Dedifferentiated amniotic fluid mesenchymal stem cell (primary cell): ENCODE measurements at regions not wholly inside any gene's neighbourhood (a gene's known extent, or its start where the extent isn't known, plus 50 kb on each side); places are given as distances from the start of the nearest gene placed in this dataset.
"Not testable (repeated sequence)": the region's sequence is repeated elsewhere in the genome, so short reads cannot be mapped to it uniquely, and the experiment has no call there.

ENCODE experiments used
- DNase-seq: peaks from one replicate; pipeline ENCODE4 v3.0.0-alpha.2; 2016; ENCODE audit errors: extremely low spot score

- DNase-seq: no peak
Measured at GRCh38 chr3:194866236-194866635, 180.6 kb downstream of the FAM43A start.

GRCh38 chr3:194867270-194867983 is 181.7 kb downstream of the FAM43A start:
- DNase-seq: no peak

- DNase-seq: no peak
Measured at GRCh38 chr3:194868831-194869230, 183.1 kb downstream of the FAM43A start.

- no peak for DNase-seq
Measured at GRCh38 chr3:194869482-194870169, 183.9 kb downstream of the FAM43A start.

- no peak for DNase-seq
Measured at GRCh38 chr3:194870394-194871110, 184.9 kb downstream of the FAM43A start.

GRCh38 chr3:194871143-194871863 is 185.6 kb downstream of the FAM43A start:
- DNase-seq: peak; percentile 70

- peak; percentile 38 for DNase-seq
Measured at GRCh38 chr3:194871864-194872668, 186.4 kb downstream of the FAM43A start.

GRCh38 chr3:194872669-194872977 is 186.9 kb downstream of the FAM43A start:
- peak; percentile 40 for DNase-seq

- DNase-seq: not testable (repeated sequence)
Measured at GRCh38 chr3:194873474-194873873, 187.8 kb downstream of the FAM43A start.

- no peak for DNase-seq
Measured at GRCh38 chr3:194874206-194874605, 188.5 kb downstream of the FAM43A start.

- DNase-seq: no peak
Measured at GRCh38 chr3:194874783-194875182, 189.1 kb downstream of the FAM43A start.

GRCh38 chr3:194875581-194876402 is 190.1 kb downstream of the FAM43A start:
- no peak for DNase-seq

- DNase-seq: no peak
Measured at GRCh38 chr3:194876403-194877095, 190.9 kb downstream of the FAM43A start.

GRCh38 chr3:194877291-194878119 is 191.8 kb downstream of the FAM43A start:
- DNase-seq: no peak

GRCh38 chr3:194879126-194879877 is 193.6 kb downstream of the FAM43A start:
- no peak for DNase-seq

GRCh38 chr3:194879991-194880939 is 194.6 kb downstream of the FAM43A start:
- DNase-seq: peak; percentile 34
